Keratinocyte (primary cell): ENCODE measurements at regions not wholly inside any gene's neighbourhood (a gene's known extent, or its start where the extent isn't known, plus 50 kb on each side); places are given as distances from the start of the nearest gene placed in this dataset.

Experiments used
- CTCF ChIP-seq, 3 experiments: IDR thresholded peaks in 1 of 3; conservative IDR thresholded peaks in 1 of 3; optimal IDR thresholded peaks in 1 of 3; 2 replicates in 2 of 3; 3 replicates in 1 of 3; pipeline versions ENCODE3 to v1.5.1; 2011; ENCODE audit warnings: low read length in 3 of 3, mild to moderate bottlenecking in 3 of 3, moderate library complexity in 2 of 3, control low read depth in 1 of 3, inconsistent platforms in 1 of 3; ENCODE audit not compliant: insufficient read depth in 2 of 3; ENCODE audit errors: extremely low read depth in 1 of 3
- EZH2 ChIP-seq: IDR thresholded peaks from one replicate; pipeline ENCODE4 v1.6.1; 2012; ENCODE audit warnings: inconsistent platforms, mild to moderate bottlenecking, low read length, moderate library complexity

- TF ChIP-seq CTCF (optimal IDR thresholded peaks at IDR 0.05 in 1 of 3, IDR thresholded peaks at IDR 0.05 in 1 of 3, conservative IDR thresholded peaks at IDR 0.05 in 1 of 3; ENCODE audit: extremely low read depth in 1 of 3, insufficient read depth in 2 of 3, low read length in 3 of 3) (no peak), EZH2 (no peak)
Observed at GRCh38 chr18:35856178-35856577, 116.3 kb upstream of the RMP24 start.
